GM12878 (cell line): ENCODE measurements at regions not wholly inside any gene's neighbourhood (a gene's known extent, or its start where the extent isn't known, plus 50 kb on each side); places are given as distances from the start of the nearest gene placed in this dataset.

Source experiments
- BHLHE40 ChIP-seq, 2 experiments: fragments of 450-650 bp in 1 of 2; IDR thresholded peaks; 2 replicates each; pipeline ENCODE4 v1.6.1; 2011 to 2017; ENCODE audit warnings: low read depth in 2 of 2, borderline replicate concordance in 1 of 2, improper control_type of control experiment in 1 of 2, low read length in 1 of 2, mild to moderate bottlenecking in 1 of 2
- IKZF1 ChIP-seq: fragments of 450-650 bp; conservative IDR thresholded peaks from 2 replicates; pipeline ENCODE4 v1.6.1; 2017; ENCODE audit warnings: antibody characterized with exemption, mild to moderate bottlenecking
- MLLT1 ChIP-seq: fragments of 450-650 bp; IDR thresholded peaks from 2 replicates; pipeline ENCODE4 v1.6.1; 2016; ENCODE audit warnings: mild to moderate bottlenecking
- PKNOX1 ChIP-seq: fragments of 450-650 bp; IDR thresholded peaks from 2 replicates; pipeline ENCODE4 v1.6.1; 2016; ENCODE audit warnings: mild to moderate bottlenecking
- RCOR1 ChIP-seq: conservative IDR thresholded peaks from 2 replicates; pipeline ENCODE4 v1.6.1; 2012; ENCODE audit warnings: low read depth, low read length, improper control_type of control experiment
- REST ChIP-seq: IDR thresholded peaks from 2 replicates; pipeline ENCODE4 v1.6.1; 2012; ENCODE audit warnings: mild to moderate bottlenecking, low read depth, low read length
- RUNX3 ChIP-seq: IDR thresholded peaks from 2 replicates; pipeline ENCODE4 v1.6.1; 2012; ENCODE audit warnings: low read length, inconsistent platforms
- SKIL ChIP-seq: fragments of 450-650 bp; IDR thresholded peaks from 2 replicates; pipeline ENCODE4 v1.6.1; 2017; ENCODE audit warnings: mild to moderate bottlenecking, low read depth, inconsistent platforms; ENCODE audit not compliant: poor library complexity, severe bottlenecking
- SMAD1 ChIP-seq: fragments of 450-650 bp; IDR thresholded peaks from 2 replicates; pipeline ENCODE4 v1.6.1; 2018; ENCODE audit warnings: mild to moderate bottlenecking, low read depth; ENCODE audit not compliant: partially characterized antibody
- TARDBP ChIP-seq: IDR thresholded peaks from 2 replicates; pipeline ENCODE4 v1.6.1; 2016; ENCODE audit warnings: borderline replicate concordance
- YBX1 ChIP-seq: fragments of 450-650 bp; IDR thresholded peaks from 2 replicates; pipeline ENCODE4 v1.6.1; 2016; ENCODE audit warnings: antibody characterized with exemption
- ZNF207 ChIP-seq: fragments of 450-650 bp; IDR thresholded peaks from 2 replicates; pipeline ENCODE4 v1.6.1; 2014; ENCODE audit warnings: antibody characterized with exemption, mild to moderate bottlenecking, borderline replicate concordance
- ZSCAN29 ChIP-seq: fragments of 450-650 bp; IDR thresholded peaks from 2 replicates; pipeline ENCODE4 v1.6.1; 2017; ENCODE audit warnings: mild to moderate bottlenecking, moderate library complexity
- TF ChIP-seq, protein P1 (sequence below): IDR thresholded peaks from 2 replicates; pipeline ENCODE4 v1.6.1; 2011; ENCODE audit warnings: low read depth, mild to moderate bottlenecking, low read length, moderate library complexity, borderline replicate concordance; ENCODE audit errors: extremely low read depth
- TF ChIP-seq, protein P2 (sequence below): fragments of 450-650 bp; conservative IDR thresholded peaks from 2 replicates; pipeline ENCODE4 v1.6.1; 2017; ENCODE audit warnings: mild to moderate bottlenecking, moderate library complexity

DNA sequence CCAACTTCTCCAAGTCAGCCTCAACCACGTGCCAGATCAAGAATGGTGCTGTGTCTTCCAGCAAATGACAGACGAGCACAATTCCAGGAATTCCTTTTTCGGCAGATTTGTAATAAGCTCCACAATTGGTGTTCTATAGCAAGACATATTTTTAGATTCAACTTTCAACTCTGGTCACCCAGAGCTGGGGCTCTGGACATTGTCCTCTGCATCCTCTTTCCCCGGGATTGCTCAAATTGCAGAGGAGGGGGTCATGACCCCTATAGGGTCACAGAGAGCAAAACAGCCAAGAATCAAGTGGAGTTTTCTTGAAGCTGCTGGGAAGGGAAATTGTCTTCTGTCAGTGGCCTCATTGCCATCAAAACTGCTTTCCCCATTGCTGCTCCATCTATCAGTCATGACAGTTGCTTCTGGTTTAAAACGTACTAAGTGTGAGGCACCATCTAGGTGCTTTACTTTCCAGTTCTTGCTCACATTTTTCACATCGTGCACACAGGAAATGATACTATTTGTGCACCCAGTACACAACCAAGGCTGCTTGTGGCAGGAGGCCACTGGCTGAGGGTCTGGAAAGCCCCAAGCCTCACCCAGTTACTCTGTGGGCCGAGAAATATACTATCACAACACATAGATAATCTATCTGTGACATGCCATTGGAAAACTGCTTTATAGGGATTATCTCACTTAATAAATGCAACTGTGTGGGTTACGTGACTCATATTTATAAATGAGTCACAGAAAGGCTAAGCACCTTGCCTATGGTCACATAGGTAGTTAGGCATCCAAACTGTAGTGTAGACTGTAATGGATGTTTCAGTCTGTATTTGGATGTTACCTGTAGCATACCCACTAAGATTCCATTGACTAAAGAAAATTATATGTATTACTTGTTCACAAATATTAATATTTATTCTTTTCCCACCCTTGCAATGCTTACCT lies 91.7 kb upstream of the PHOX2B start (continued):
- TF ChIP-seq SKIL (no peak), BHLHE40 (IDR thresholded peaks at IDR 0.05; ENCODE audit: borderline replicate concordance in 1 of 2, low read depth in 2 of 2, low read length in 1 of 2) (peak in 1 of 2 experiments; percentile 24; a peak in 1 of 4 replicates), PKNOX1 (peak; percentile 48), TARDBP (no peak), ZSCAN29 (no peak), SMAD1 (no peak), YBX1 (no peak), ZNF207 (no peak), REST (no peak), IKZF1 (0 out of 2 replicates have a peak, but pooled peaks have one; percentile 29), MLLT1 (no peak), RUNX3 (peak; percentile 32), RCOR1 (no peak)
- TF ChIP-seq, protein P1, sequence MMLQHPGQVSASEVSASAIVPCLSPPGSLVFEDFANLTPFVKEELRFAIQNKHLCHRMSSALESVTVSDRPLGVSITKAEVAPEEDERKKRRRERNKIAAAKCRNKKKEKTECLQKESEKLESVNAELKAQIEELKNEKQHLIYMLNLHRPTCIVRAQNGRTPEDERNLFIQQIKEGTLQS, result no peak
- TF ChIP-seq, protein P2, sequence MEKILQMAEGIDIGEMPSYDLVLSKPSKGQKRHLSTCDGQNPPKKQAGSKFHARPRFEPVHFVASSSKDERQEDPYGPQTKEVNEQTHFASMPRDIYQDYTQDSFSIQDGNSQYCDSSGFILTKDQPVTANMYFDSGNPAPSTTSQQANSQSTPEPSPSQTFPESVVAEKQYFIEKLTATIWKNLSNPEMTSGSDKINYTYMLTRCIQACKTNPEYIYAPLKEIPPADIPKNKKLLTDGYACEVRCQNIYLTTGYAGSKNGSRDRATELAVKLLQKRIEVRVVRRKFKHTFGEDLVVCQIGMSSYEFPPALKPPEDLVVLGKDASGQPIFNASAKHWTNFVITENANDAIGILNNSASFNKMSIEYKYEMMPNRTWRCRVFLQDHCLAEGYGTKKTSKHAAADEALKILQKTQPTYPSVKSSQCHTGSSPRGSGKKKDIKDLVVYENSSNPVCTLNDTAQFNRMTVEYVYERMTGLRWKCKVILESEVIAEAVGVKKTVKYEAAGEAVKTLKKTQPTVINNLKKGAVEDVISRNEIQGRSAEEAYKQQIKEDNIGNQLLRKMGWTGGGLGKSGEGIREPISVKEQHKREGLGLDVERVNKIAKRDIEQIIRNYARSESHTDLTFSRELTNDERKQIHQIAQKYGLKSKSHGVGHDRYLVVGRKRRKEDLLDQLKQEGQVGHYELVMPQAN, result no peak
